GM12892 (cell line): ENCODE measurements at regions not wholly inside any gene's neighbourhood (a gene's known extent, or its start where the extent isn't known, plus 50 kb on each side); places are given as distances from the start of the nearest gene placed in this dataset.

Experiments
- DNase-seq: peaks from one replicate; pipeline ENCODE4 v3.0.0; 2011; ENCODE audit not compliant: insufficient read length
- FAIRE-seq: peaks from 2 replicates; lab custom pipeline; 2011; peaks lifted over from hg19 to GRCh38; lab: Jason Lieb, UNC
- POLR2A ChIP-seq: IDR thresholded peaks from 2 replicates; pipeline ENCODE4 v1.6.1; 2011; ENCODE audit warnings: low read depth, low read length, control low read depth
- POLR2AphosphoS5 ChIP-seq: IDR thresholded peaks from 2 replicates; pipeline ENCODE4 v1.6.1; 2011; ENCODE audit warnings: low read depth, low read length, control low read depth
- TAF1 ChIP-seq: IDR thresholded peaks from 2 replicates; pipeline ENCODE4 v1.6.1; 2011; ENCODE audit warnings: low read depth, mild to moderate bottlenecking, control low read depth, low read length, borderline replicate concordance

DNA sequence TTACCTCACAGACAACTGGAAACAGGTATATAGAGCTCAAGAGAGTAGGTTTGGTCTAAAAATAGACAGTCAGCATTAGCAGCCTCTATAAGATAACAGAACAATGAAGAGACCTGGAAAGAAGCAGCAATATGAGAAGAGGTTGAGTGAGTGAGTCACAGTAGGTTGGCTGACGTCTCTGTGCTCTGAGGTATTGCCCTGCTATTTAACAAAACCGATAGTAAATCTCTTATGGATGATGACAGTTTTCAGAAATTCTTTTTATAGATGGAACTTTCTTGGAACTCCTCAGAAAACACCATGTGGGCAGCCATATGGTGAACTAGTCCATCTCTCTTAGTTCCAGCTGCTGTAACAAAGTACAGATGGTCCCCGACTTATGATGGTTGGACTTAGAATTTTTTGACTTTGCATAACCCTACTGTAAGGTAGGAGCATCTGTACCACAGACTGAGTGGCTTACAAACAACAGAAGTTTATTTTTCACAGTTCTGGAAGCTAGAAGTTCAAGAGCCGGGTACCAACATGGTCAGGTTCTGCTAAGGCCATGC is 123.5 kb downstream of the MBD2 start:
- no peak for TF ChIP-seq POLR2AphosphoS5
- TF ChIP-seq TAF1: no peak
- TF ChIP-seq POLR2A: no peak
- FAIRE-seq (no peak), DNase-seq (no peak)

DNA sequence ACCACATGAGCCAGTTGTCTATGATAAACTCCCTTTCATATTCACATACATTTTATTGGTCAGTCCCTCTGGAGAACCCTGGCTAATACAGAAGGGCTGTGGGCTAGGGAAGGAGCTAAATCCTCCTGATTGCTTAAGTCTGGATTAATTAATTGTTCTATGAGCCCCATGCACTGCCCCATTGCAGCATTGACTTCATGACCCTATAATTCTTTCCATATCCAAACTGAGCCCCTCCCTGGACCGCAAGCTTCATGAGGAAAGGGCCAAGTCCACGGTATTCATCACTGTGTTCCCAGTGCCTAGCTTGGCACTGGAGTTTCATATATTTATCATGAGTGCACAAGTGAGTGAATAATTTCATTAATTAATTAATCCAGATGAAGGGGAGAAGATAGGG is 124.0 kb downstream of the MBD2 start:
- FAIRE-seq: no peak
- no peak for DNase-seq
- TF ChIP-seq POLR2A (no peak), POLR2AphosphoS5 (no peak), TAF1 (no peak)

DNA sequence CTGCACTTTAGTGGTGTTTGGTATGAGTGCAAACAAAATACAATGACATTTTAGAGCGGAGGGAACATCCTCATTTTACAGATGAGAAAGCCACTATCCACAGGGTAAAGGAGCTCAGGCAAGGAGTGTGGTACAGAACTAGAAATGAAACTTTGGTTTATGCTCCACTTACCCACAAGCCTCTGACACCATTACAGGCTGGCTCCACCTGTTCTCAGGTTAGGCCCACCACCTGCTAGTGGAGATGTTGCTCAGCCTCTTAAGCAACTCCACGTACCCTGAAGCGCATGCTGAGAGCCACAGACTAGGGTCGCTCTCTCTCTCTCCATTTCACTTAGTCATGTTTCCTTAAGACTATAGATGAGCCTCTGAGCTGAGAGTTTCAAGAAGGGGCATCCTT is 130.0 kb downstream of the MBD2 start:
- DNase-seq (no peak), FAIRE-seq (no peak)
- no peak for TF ChIP-seq POLR2A
- no peak for TF ChIP-seq POLR2AphosphoS5
- TF ChIP-seq TAF1: no peak

DNA sequence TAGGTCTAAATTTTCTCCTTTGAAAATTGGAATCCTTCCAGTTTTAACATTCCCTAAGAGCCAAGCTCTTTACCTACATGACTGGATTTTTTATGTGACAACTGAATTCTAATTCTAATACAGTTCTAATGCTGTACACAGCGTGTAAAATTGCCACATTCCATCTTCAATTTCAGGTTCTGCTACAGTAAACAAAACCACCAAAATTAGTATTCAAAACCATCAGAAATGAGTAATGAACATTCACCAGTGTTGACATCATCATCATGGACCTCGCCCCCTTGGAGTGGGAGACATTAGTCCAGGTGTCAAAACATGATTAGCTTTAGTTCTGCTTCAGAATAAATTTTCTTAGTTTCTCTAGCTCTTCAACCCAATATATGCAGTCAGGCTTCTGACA is 133.6 kb downstream of the MBD2 start:
- TF ChIP-seq POLR2AphosphoS5: no peak
- TF ChIP-seq POLR2A: no peak
- no peak for TF ChIP-seq TAF1
- no peak for DNase-seq
- no peak for FAIRE-seq

DNA sequence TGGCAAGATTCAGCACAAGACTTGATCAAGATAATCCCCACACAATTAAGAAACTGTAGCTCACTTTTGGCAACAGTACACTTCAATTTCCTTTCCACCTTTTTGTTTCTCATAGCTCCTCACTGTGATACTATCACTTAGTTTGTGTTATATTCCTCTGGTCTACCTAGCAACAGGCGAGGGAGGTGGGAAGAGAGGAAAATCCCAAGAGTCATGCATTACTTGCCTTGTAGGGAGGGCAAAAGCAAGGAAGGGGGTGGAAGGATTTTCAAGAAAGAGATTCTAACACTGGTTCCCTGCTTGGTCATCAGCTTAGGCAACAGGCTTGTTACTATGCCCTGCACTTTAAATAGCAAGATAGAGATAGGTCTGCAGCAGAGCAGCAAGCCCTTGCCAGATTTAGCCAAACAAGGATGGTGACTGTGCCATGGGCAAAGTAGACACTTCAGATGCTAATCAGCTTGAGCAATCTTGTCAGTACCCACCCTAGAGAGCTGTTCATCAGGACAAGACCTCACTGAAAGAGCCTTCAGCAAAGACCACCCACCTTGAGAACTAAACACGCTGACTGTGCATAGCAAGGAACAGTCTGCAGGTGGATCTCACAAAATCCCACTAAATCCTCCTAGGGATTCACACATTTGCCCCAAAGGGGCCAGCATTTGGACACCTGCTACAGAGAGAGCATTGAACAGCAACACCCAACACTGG is 134.6 kb downstream of the MBD2 start:
- TF ChIP-seq TAF1 (no peak), POLR2AphosphoS5 (no peak), POLR2A (no peak)
- FAIRE-seq: no peak
- no peak for DNase-seq

DNA sequence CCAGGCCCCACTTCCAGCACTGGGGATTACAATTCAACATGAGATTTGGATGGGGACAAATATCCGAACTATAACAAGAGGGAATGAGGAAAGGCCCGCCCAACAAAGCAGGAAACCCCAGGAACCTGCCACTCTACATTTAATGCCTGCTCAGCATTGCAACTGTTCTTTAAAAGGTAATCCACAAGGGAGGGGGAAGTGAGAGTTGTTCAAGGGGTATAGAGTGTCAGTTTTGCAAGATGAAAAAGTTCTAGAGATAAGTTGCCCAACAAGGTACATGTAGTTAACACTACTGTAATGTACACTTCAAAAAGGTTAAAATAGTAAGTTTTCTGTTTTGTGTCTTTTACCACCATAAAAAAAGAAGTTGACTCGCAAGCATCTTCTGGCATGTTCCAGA is 137.6 kb downstream of the MBD2 start:
- FAIRE-seq (no peak), DNase-seq (no peak)
- no peak for TF ChIP-seq POLR2A
- no peak for TF ChIP-seq POLR2AphosphoS5
- TF ChIP-seq TAF1: no peak

DNA sequence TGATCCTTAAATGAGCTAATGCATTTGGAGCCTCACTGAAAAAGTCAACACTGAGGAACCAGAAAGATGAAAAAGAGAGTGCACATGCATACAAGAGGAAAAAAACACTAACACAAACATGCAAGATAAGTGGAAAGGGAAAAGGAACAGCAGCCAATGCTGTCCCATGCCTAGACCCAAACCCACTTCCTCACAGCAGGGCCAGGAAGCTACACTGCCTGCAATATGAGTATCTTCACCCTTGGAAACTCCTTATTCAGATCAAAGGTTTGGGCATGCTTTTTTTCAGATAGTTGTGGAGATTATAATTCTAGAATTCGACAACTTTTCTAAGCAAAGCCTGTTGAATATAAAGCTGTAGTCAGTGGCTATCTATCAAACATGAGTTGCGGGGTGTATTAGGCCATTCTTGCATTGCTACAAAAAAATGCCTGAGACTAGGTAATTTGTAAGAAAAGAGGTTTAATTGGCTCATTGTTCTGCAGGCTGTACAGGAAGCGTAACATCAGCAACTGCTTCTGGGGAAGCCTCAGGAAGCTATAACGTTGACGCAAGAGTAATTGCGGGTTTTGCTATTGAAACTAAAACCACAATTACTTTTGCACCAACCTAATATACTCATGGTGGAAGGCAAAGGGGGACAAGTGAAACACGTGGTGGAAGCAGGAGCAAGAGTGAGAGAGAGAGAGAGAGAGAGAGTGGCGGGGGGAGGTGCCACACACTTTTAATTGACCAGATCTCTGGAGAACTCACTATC is 138.2 kb downstream of the MBD2 start:
- FAIRE-seq (no peak), DNase-seq (no peak)
- TF ChIP-seq POLR2AphosphoS5: no peak
- no peak for TF ChIP-seq POLR2A
- TF ChIP-seq TAF1: no peak

DNA sequence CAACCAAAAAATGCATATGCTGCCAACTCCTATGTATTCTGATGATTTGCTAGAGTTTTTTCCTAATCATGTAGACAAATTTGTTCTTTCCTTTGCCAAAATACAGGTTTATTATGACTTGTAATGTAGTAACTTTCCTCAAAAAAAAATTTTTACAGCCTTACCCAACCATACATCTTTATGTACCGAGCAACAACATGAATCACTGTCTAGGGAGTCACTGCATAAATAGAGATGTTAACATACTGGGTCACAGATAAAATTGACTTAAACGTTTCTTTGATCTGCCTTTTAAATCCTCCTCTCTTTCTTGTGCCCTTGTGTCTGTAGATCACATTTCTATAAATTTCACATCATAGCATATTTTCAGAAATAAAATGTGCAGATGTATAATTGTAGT is 143.6 kb downstream of the MBD2 start:
- no peak for FAIRE-seq
- no peak for DNase-seq
- TF ChIP-seq TAF1: no peak
- TF ChIP-seq POLR2A: no peak
- no peak for TF ChIP-seq POLR2AphosphoS5

DNA sequence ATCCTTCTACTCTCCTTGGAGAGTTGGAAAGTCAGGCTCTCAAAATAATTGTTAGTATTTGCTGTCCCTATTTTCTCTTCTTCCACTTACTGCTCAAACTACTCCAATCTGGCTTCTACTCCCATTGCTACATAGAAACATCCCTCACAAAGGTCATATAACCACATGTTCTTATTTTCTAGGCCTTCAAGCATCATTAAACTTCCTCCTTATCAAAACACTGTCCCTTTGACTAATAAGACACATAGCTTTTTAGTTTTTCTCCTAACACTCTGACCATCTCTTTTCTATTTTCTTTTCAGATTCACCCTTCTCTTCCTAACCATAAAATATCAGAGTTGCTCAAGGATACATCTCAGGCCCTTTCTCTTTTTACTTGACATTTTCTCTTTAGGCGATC is 148.3 kb downstream of the MBD2 start:
- DNase-seq: no peak
- FAIRE-seq: no peak
- TF ChIP-seq POLR2A (no peak), POLR2AphosphoS5 (no peak), TAF1 (no peak)

DNA sequence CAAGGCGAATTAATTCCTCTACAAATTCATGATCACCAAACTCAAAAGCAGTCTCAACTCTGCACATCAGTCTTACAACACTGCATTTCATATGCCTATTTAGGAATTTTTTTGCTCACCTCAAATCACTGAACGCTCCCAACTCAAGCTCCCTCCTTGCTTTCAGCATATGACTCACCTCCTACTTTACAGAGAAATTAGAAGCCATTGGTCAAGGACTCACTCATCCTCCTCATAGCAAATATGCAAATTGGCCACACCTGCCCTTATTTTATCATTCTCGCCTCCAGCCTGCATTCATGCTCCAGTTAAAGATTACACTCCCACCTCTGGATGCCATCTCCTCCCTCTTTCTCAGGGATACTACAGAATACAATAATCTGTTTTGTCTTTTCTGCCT is 148.8 kb downstream of the MBD2 start:
- no peak for FAIRE-seq
- DNase-seq: no peak
- TF ChIP-seq TAF1 (no peak), POLR2A (no peak), POLR2AphosphoS5 (no peak)

DNA sequence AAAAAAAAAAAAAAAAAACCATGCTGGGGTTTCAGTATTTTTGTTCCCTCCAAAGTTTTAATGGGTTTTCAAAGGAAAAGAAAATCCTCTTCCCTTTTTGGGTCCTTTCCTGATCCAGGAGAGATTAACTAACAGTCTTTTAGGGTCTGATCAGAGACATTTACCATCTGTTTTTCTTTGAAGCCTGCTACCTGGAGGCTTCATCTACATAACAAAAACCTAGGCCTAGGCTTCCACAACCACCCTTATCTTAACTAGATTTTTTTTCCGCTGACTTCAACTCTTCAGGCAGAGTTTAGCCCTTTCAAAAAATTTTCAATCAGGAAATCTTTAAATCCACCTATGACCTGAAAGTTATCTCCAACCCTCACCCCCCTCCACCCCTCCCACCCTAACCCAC is 154.7 kb downstream of the MBD2 start:
- DNase-seq (no peak), FAIRE-seq (no peak)
- no peak for TF ChIP-seq POLR2AphosphoS5
- TF ChIP-seq POLR2A: no peak
- TF ChIP-seq TAF1: no peak
